Activated CD8-positive, alpha-beta memory T cell treated with anti-CD3 and anti-CD28 coated beads, Interleukin-2, amount 50 U/mL, for 24 hours (primary cell): ENCODE measurements at regions not wholly inside any gene's neighbourhood (a gene's known extent, or its start where the extent isn't known, plus 50 kb on each side); places are given as distances from the start of the nearest gene placed in this dataset.

Experiments
- DNase-seq: peaks from one replicate; pipeline ENCODE4 v3.0.0-alpha.2; 2020; ENCODE audit errors: extremely low read depth

- no peak for DNase-seq
These were observed 183.5 kb upstream of the RBPJ start for GRCh38 chr4:26137288-26137687.

DNA sequence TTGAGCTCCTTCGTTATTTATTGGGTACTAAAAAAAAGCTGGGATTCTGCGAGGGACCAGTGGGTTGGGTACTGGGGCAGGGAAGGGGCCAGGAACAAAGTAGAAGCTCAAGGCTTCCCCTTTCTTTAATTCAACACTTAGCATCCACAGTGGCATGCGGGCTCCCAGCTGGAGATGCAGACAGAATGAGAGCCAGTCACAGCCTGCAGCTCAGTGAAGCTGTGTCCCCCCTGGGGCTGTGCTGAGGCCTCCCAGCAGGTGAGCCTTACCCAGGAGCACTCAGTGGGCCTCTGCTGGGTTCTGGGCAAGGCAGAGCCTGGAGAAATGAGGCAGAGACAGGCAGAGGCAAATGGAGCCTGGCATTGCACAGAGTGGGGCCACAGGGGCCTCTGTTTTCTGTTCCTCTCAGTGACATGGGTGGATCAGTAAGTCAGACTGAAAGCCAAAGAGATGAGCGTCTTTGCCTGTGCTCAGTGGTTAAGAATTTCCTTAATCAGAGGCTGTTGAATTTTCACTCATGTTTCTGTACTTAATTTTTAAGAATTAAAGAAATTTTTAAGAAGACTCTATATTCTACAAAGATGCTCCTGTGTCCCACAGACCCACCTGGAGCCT lies 181.4 kb upstream of the RBPJ start:
- DNase-seq, result no peak

DNA sequence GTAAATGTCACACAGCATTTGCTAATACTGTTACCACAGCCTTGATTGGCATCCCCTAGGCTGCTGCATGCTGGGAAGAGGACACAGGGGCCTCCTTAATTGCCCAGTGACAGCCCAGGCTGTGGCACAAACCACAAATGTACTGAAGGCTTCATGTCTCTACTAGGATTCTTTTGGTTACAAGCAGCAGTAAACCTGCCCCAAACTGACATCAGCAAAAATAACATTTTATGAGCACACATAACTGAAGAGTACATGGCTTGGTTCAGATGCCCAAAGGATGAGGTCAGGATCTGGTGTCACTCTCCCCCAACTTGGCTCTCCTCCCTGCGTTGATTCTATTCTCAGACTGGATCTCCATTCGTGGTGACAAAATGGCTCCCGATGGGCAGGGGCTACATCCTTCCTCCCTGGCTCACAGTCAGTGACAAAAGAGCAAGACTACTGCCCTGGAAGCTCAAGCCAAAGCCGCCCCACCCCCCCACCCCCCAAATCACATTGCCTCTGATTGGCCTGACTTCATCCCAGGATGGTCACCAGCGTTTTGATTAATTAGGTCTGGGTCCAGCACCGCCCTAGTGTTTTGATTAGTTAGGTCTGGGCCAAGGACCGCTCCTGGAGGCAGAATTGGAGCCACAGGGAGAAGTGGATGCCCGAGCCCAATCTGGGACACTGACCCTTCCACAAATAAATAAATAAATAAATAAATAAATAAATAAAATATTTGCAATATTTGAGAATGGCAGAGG lies 180.5 kb upstream of the RBPJ start:
- no peak for DNase-seq

DNA sequence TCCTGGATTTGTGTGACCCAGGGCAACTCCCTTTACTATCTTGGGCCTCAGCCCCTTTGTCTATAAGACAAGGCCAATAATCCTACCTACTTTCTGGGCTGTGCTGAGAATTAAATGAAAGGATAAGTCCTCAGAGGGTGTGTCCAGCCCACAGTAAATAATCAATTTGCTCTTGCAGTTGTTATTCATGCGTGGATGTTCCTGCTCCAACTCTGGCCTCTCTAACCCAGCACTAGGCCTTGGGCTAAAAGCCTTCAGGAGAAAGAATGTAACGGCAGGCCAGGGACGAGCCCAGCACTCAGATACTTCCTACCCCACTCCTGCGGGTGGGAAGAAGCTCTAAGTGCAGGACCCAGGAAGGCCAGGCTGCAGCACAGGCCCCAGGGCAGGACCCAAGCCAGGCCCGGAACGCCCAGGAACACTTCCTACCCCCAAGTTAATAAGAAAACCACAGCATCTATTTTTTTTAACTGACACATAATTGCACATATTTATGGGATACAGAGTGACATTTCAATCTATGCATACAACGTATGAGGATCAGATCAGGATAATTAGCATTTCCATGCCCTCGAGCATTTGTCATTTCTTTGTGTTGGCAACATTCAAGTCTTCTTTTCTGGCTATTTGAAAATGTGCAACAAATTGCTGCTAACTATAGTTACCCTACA lies 179.6 kb upstream of the RBPJ start:
- no peak for DNase-seq

GRCh38 chr4:26141911-26142638 lies 178.7 kb upstream of the RBPJ start:
- no peak for DNase-seq

- no peak for DNase-seq
These were observed 176.2 kb upstream of the RBPJ start for GRCh38 chr4:26144526-26145155.

DNA sequence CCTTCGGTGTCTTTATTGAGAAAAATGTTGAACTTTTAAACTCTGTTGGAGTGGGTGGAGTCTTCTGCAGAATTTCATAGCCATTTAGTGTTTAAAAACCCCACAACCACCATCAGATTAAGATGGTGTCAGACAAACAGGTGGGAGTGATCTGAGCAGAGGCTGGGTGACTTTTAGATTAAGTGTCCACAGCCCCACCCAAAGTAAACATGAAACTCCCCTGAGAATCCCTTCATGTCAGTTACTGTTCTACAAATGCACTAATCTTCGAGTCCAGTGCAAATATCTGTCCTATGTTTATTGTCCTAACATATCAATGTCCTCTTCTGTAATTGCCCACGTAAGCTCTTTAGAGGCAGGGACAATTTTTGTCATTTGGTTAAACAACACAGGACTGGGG lies 175.6 kb upstream of the RBPJ start:
- DNase-seq, result no peak

GRCh38 chr4:26148927-26149326 lies 171.9 kb upstream of the RBPJ start:
- no peak for DNase-seq

DNA sequence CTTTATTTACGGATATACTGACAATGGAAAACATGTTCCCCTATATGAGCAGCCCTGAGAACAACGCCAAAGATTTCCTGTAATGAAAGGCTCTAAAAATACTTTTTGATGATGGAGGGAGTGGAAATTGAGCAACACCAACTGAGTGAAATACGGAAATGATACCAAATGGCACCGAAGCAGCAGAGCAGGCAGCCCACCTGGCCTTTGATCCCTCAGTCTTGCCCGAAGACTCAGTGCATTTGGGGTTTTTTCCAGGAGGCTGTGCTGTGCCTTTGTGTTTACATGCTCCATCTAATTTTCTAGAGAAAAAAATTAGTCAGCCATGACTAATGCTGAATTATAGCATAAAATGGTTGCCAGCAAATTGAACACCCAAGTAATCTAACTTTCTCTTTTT lies 169.9 kb upstream of the RBPJ start:
- peak; percentile 10 for DNase-seq

- DNase-seq, result no peak
These were observed 169.2 kb upstream of the RBPJ start for GRCh38 chr4:26151615-26152014.

DNA sequence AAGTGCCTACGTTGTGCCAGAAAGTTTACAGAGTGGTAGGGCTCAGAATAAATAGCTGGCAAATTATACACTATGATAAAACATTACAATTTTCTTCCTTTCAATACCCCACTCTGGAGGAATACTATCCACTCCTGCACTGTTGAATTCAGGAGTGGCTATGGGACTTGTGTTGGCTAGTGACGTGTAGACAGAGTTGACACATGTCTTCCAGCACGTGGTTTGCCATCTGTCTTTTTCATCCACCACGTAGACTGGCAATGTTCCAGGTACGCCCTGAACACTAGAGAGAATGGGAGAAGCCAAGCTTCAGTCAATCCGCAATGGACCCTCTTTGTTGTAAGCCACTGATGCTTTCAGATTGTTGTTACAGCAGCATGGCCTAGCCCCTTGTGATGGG lies 168.8 kb upstream of the RBPJ start:
- no peak for DNase-seq

GRCh38 chr4:26157541-26157940 lies 163.3 kb upstream of the RBPJ start:
- no peak for DNase-seq

GRCh38 chr4:26160591-26160990 lies 160.2 kb upstream of the RBPJ start:
- DNase-seq, result no peak

DNA sequence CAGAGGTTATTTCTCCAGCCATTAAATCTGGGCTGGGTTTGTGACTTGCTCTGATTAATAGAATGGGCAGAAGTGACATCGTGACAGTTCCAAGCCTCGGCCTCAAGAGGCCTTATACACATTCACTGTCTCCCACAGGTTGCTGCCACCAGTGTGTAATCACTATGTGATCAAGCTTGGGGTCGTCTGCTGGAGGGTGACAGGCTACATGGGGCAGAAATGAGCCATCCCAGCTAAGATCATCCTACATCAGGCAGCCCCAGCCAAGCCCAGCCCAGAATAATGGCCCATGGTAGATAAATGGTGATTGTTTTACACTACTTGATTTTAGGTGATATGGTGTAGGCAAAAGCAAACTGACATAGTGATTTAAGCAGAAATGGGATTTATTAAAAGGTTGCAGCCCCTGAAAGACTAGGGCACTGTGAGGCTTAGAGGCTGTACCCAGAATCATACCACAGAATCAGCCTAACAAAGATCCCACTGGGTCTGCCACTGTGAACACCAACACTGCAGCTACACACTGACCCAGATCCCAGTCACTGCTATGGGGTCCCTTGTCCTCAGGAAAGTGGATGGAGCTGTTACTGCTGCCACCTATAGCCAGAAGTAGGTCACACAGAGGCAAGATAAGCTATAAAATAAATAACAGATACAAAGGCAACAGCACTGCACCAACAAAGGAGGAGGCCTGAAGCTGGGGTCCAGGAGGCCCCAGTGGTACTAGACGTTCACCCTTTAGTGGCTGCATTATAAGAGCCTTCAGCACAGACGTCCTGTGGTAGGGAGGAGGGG lies 159.6 kb upstream of the RBPJ start:
- DNase-seq, result no peak

DNA sequence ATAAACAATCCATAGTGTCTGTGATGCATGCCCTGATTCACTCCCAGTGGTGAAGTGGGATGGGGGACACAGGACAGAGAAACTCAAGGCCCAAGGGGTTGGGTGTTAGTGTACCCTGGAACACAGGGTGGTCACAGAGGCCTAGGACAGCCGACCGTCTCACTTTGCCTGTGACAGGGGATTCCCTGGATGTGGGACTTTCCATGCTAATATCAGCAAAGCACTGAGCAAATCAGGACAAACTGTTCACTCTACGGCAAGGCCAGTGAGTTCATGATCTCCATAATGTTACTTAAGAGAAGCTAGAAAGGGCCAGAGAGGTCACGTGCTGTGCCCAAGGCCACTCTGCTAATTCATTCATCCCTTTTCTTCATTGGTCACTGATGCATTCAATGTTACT lies 158.7 kb upstream of the RBPJ start:
- DNase-seq, result no peak

DNA sequence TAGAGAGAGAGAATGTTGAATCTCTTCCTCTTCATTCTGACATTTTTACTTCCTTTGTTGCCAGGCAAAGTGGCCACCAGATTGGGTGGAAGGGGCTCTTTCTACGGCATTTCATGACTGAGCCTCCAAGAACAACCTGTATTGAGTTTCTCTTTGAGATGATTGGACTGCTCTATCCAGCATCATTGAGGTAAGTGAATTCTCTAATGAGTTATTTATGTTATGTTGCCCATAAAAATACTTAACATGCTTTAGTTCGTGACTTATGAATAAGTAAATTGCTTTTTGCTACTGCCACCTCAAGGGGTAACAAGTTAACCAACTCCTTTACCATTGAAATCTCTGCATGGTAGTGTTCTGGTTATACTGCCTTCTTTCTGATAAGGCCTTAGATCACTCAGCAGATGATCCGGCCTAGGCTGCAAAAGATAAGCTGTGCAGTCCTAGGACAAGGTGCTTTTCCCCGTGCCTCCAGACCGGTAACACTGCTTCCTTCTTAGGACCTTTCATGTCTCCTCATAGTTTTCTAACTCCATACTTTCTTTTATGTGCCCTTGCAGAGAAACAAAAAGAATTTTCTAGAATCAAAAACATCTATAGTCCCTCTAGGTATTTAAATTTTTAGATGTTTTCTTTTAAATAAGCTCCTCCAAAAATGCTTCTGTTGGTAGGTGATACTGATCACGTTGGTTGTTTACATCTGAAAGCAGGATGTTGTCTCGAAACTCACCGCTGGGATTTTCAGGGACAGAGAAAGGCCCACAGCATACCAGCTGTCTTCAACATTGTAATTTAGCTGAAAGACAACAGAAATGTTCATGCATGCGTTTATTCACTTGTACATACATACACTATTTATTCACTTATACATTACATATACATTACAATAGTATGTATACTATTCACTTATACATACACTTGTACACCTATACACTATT lies 157.1 kb upstream of the RBPJ start:
- no peak for DNase-seq

DNA sequence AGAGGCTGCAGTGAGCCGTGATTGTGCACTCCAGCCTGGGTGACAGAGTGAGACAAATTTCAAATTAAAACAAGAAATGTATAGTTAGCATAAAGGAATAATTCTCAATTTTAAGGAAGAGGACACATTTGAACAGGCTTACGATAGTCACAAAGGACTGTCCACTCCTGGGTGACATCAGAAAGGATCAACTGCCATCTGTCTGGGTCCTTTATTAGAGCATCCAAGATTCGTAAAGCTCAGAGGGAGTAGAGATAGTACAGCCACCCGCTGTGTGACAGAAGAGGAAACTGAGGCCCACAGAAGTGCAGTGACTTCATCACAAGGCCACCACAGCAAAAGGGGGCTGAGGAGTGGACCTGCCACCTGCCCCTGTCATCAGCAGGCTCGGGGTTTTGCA lies 149.3 kb upstream of the RBPJ start:
- DNase-seq, result no peak

DNA sequence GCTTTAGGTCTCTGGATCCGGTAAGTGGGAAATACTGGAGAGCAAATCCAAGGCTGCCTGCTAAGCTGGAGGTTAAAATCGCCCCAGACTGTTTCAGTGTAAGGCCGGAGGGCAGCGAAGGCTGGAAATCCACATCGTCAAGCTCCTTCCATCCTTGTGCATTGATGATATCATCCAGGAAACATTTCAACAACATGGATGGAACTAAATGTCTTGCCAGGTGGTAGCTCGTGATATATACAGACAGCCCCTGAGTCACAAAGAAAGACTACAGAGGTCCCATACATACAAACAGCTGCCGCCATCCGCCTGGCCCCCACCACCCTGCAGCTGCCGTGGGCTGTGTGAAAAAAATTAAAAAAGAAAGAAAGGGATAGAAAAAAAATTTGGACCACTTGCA lies 148.9 kb upstream of the RBPJ start:
- no peak for DNase-seq

GRCh38 chr4:26173619-26174018 lies 147.2 kb upstream of the RBPJ start:
- no peak for DNase-seq

- no peak for DNase-seq
These were observed 146.8 kb upstream of the RBPJ start for GRCh38 chr4:26174027-26174426.
